ENCODE measurements at regions not wholly inside any gene's neighbourhood (a gene's known extent, or its start where the extent isn't known, plus 50 kb on each side); places are given as distances from the start of the nearest gene placed in this dataset.

DNA sequence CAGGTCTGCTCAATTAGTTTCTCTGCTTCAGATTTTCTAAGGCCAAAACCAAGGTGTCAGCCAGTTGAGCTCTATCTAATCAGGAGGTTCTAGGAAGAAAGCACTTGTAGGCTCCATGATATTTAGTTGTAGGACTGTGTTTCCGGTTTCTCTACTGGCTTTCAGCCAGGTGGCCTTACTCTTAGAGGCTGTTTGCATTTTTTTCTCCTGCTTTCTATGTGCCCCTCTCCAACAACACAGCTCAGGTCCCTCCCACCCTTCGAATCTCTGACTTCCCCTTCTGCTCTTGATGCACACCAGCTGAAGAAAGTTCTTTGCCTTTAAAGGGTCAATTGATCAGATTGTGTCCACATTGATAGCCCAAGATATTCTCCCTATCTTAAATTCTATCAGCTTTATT, 245.2 kb downstream of the RAB28 start:
- Histone ChIP-seq H3F3A (ENCODE audit: insufficient read depth, low read length) (no peaks in the 10 kb centered on the region; the same call in 1 of the 2 replicates), H3K36me3 (replicated peaks; ENCODE audit: insufficient read depth, low read length) (no peaks in the 10 kb centered on the region), H3K79me2 (ENCODE audit: low read length) (no peaks in the 10 kb centered on the region), H3K9me3 (replicated peaks; ENCODE audit: insufficient read depth, low read length) (no peaks in the 10 kb centered on the region), H3K9me2 (replicated peaks; ENCODE audit: insufficient read depth, low read length) (no peaks in the 10 kb centered on the region), H3K4me3 (ENCODE audit: low read length) (no peak overlapping the region), H3K4me2 (ENCODE audit: low read depth, low read length) (no peak overlapping the region), H3K27ac (ENCODE audit: low read length) (no peak overlapping the region), H2AFZ (ENCODE audit: low read length) (no peak overlapping the region), H4K20me1 (ENCODE audit: insufficient read depth, low read length) (no peaks in the 10 kb centered on the region), H3K27me3 (replicated peaks; ENCODE audit: insufficient read depth, low read length) (no peaks in the 10 kb centered on the region), H3K4me1 (ENCODE audit: low read length) (peaks cover 7% of the 10 kb centered on the region), H3K9ac (ENCODE audit: low read length) (no peak overlapping the region)
- peak; percentile 17 for DNase-seq
- TF ChIP-seq CTCF (IDR thresholded peaks at IDR 0.05; ENCODE audit: low read length) (no peak), EZH2 (optimal IDR thresholded peaks at IDR 0.05; ENCODE audit: low read depth, low read length) (no peak), EZH2phosphoT487 (IDR thresholded peaks at IDR 0.05; ENCODE audit: low read length) (no peak)

DNA sequence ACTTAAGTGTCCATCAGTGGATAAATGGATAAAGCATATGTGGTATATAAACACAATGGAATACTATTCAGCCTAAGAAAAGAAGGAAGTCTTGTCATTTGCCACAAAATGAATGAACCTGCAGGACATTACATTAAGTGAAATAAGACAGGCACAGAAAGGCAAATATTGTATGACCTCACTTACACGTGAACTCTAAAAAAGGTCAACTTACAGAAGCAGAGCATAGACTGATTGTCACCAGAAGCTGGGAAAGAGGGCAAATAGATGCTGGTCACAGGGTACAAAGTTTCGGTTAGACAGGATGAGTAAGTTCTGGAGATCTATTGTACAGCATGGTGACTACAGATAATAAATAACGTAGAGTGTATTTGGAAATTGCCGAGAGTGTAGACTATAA, 247.7 kb downstream of the RAB28 start:
- Histone ChIP-seq H4K20me1 (ENCODE audit: insufficient read depth, low read length) (no peaks in the 10 kb centered on the region), H3K9me3 (replicated peaks; ENCODE audit: insufficient read depth, low read length) (no peaks in the 10 kb centered on the region), H3K4me2 (ENCODE audit: low read depth, low read length) (no peak overlapping the region), H3F3A (ENCODE audit: insufficient read depth, low read length) (no peaks in the 10 kb centered on the region; the same call in 1 of the 2 replicates), H3K27me3 (replicated peaks; ENCODE audit: insufficient read depth, low read length) (no peaks in the 10 kb centered on the region), H3K4me3 (ENCODE audit: low read length) (no peak overlapping the region), H3K9me2 (replicated peaks; ENCODE audit: insufficient read depth, low read length) (no peaks in the 10 kb centered on the region), H3K79me2 (ENCODE audit: low read length) (no peaks in the 10 kb centered on the region), H3K9ac (ENCODE audit: low read length) (no peak overlapping the region), H3K4me1 (ENCODE audit: low read length) (peaks cover 7% of the 10 kb centered on the region), H2AFZ (ENCODE audit: low read length) (no peak overlapping the region), H3K36me3 (replicated peaks; ENCODE audit: insufficient read depth, low read length) (no peaks in the 10 kb centered on the region), H3K27ac (ENCODE audit: low read length) (no peak overlapping the region)
- no peak for TF ChIP-seq EZH2 (optimal IDR thresholded peaks at IDR 0.05; ENCODE audit: low read depth, low read length)
- no peak for TF ChIP-seq CTCF (IDR thresholded peaks at IDR 0.05; ENCODE audit: low read length)
- no peak for TF ChIP-seq EZH2phosphoT487 (IDR thresholded peaks at IDR 0.05; ENCODE audit: low read length)
- DNase-seq, result no peak

DNA sequence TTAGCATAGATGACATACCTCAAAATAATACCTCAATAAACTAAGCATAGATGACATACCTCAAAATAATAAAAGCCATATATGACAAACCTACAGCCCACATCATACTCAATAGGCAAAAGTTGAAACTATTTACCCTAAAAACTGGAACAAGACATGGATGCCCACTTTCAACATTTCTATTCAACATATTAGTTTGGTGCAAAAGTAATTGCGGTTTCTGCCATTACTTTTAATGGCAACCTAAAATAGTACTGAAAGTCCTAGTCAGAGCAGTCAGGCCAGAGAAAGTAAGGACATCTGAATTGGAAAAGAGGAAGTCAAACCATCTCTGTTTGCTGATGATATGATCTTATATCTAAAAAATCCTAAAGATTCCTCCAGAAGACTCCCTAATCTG, 250.4 kb downstream of the RAB28 start:
- Histone ChIP-seq H3K27ac (ENCODE audit: low read length) (no peak overlapping the region), H3K9me2 (replicated peaks; ENCODE audit: insufficient read depth, low read length) (no peaks in the 10 kb centered on the region), H3K79me2 (ENCODE audit: low read length) (no peaks in the 10 kb centered on the region), H2AFZ (ENCODE audit: low read length) (no peak overlapping the region), H3K9ac (ENCODE audit: low read length) (no peak overlapping the region), H3F3A (ENCODE audit: insufficient read depth, low read length) (no peaks in the 10 kb centered on the region), H3K4me1 (ENCODE audit: low read length) (0 out of 2 replicates have a peak, but pooled peaks cover under 1% of the 10 kb centered on the region), H3K36me3 (replicated peaks; ENCODE audit: insufficient read depth, low read length) (no peaks in the 10 kb centered on the region), H4K20me1 (ENCODE audit: insufficient read depth, low read length) (no peaks in the 10 kb centered on the region), H3K4me2 (ENCODE audit: low read depth, low read length) (no peak overlapping the region), H3K4me3 (ENCODE audit: low read length) (no peak overlapping the region), H3K9me3 (replicated peaks; ENCODE audit: insufficient read depth, low read length) (no peaks in the 10 kb centered on the region), H3K27me3 (replicated peaks; ENCODE audit: insufficient read depth, low read length) (no peaks in the 10 kb centered on the region)
- no peak for TF ChIP-seq EZH2 (optimal IDR thresholded peaks at IDR 0.05; ENCODE audit: low read depth, low read length)
- DNase-seq, result no peak

GRCh38 chr4:13219971-13220370, 264.2 kb downstream of the RAB28 start:
- Histone ChIP-seq H3K27ac (ENCODE audit: low read length) (no peak overlapping the region), H3K27me3 (replicated peaks; ENCODE audit: insufficient read depth, low read length) (no peaks in the 10 kb centered on the region), H3F3A (ENCODE audit: insufficient read depth, low read length) (no peaks in the 10 kb centered on the region), H3K4me1 (ENCODE audit: low read length) (no peaks in the 10 kb centered on the region), H3K9me3 (replicated peaks; ENCODE audit: insufficient read depth, low read length) (no peaks in the 10 kb centered on the region), H3K4me2 (ENCODE audit: low read depth, low read length) (no peak overlapping the region), H3K9ac (ENCODE audit: low read length) (no peak overlapping the region), H3K79me2 (ENCODE audit: low read length) (no peaks in the 10 kb centered on the region), H3K9me2 (replicated peaks; ENCODE audit: insufficient read depth, low read length) (no peaks in the 10 kb centered on the region), H4K20me1 (ENCODE audit: insufficient read depth, low read length) (no peaks in the 10 kb centered on the region), H3K4me3 (ENCODE audit: low read length) (no peak overlapping the region), H3K36me3 (replicated peaks; ENCODE audit: insufficient read depth, low read length) (no peaks in the 10 kb centered on the region), H2AFZ (ENCODE audit: low read length) (no peak overlapping the region)
- TF ChIP-seq CTCF (IDR thresholded peaks at IDR 0.05; ENCODE audit: low read length) (no peak), EZH2 (optimal IDR thresholded peaks at IDR 0.05; ENCODE audit: low read depth, low read length) (no peak), EZH2phosphoT487 (IDR thresholded peaks at IDR 0.05; ENCODE audit: low read length) (no peak)
- DNase-seq, result no peak
